ENCODE measurements at regions not wholly inside any gene's neighbourhood (a gene's known extent, or its start where the extent isn't known, plus 50 kb on each side); places are given as distances from the start of the nearest gene placed in this dataset.
A peak's percentile ranks its signal among the peaks of the same experiment; 100 is the strongest.

DNA sequence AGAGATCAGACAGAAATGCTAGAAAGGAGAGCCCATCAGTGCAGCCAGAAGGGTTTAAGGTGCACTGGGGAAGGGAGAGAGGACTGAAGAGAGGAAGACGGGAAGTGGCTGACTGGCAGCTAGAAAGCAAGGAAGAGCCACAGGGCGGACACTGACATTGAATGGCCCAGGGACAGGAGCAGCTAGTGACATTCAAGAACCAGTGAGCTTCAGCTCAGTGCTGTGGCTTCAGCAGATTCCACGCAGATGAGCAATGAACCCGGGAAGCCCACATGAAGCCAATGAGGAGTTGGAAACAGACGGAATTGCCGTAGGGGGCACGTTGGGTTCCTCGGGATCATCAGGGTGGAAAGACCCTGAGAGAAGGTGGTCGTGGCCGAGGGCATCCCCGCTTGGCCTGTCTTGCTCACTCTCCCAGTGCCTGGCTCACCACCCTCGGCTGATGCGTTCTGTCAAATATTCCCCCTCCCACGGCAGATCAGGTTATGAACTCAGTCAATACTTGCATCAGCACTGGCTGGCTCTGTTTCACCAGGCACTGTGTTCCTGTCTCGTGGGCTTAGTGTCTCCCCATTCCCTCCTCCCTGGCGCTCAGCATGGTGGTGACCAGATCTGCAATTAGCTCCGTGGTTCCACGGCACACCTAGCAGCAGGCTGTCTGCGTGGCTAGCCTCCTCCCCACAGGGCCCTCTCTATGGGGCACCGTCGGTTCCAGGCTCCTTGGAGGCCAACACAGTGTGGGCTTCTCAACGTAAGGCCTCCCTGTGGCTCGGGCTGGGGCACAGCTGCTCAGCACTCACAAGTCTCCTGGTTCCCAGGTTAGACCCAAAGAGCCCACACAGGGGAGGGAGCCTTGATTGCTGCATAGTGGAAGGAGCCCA, 145.5 kb downstream of the TRIM29 start:
- ATAC-seq (no peak), DNase-seq (no peak)
- intact Hi-C loops (cut with DNase I, micrococcal nuclease), result no loop called here

DNA sequence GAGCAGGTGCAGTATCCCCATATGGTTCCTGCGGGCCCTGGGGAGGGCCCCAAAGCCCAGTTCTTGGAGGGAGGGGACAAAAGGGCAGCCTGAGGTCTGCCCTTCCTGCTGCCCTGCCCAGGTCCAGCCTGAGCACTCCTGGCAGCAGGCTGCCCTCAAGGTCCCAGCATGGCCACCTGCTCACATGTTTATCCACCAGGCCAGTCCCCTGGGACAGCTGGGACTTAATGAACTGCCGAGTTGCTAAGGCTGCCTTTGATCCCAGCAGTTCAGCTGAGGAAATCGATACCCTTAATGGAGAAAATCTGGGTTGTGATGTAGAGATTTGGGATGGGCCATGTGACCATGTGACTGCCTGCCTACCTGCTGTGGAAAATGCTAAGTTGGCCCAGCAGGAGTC, 146.2 kb downstream of the TRIM29 start:
- intact Hi-C loops (cut with DNase I, micrococcal nuclease), result no loop called here
- ATAC-seq (no peak), DNase-seq (no peak)

DNA sequence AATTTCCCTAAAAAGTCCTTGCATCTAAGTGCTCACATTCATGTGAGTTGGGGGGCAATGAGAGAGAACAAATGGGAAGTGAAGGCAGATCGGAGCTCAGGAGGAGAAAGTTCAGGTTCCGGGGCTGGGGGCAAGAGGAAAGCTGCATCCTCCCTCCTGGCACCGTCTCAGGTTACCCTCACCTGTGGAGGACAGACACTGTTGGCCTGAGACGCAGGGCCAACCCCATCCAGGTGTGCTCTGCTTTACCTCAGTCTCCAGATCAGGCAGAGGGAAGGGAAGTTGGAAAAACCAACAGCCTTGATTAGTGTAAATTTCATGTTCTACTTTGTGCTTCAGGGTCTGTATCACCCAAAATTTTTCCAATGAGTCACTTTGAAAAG, 146.9 kb downstream of the TRIM29 start:
- intact Hi-C loops (cut with DNase I, micrococcal nuclease), result no loop called here
- ATAC-seq (no peak), DNase-seq (no peak)

DNA sequence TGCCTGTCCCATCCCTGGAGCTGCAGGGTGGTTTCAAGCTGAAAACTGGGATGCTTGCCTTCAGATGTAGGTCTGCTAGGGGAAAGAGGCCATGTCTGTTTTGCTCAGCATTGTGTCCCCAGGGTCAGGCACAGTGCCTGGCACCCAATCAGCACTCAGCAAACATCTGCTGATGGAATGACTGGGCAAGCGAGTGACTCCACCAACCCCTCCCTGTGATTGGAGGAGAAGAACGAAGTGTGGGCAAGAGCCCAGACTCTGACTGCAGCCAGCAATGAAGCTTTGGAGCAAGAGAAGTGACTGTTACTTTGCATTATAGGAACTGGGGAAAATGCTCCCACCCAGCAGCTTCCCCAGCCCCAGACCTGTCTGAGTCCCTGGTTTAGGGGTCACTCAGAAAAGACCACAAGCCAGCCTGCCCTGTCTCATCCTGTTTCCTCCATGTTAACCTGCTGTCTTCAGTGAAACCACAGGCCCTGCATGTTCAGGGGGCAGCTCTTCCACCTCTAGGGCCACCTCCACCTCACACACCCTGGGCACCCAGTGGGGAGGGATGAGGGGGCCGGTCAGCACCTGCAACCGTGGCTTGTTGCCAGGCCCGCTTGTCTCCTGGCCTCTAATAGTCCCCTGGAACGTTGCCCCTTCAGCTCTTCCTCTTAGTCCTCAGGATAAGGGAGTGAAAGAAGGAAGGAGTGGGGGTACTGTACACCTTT, 147.4 kb downstream of the TRIM29 start:
- ATAC-seq (peak; percentile 18), DNase-seq (no peak)
- intact Hi-C loops (cut with DNase I, micrococcal nuclease), result no loop called here

DNA sequence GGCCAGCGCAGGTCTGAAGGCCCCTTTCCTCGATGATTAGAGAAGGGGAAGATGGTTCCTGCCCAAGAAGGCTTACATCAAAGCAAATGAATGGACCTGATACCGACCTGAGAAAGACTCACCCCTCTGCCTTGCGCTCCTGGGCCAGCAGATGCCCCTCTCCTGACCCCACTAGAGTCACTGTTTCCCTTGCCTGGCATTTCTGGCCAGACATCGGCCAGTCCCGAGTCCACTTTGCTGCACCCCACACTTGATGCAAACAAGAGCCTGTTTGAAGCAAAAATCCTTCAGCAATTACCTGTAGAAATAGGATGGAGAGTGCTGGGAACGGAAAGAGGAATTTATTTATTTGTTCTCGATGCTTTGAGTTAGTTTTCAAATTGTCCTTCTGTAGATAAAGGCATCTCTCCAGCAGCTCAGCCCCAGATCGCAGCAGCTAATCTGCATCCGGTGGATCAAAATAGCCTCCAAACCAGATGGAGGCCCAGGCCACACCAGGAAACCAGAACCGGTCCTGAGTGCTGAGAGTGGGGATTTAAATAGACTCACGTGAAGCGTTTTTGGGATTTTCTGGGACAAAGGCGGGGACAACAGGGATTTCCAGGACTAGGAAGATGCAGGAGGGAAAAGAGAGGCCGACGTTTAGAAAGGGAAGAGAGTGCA, 148.6 kb downstream of the TRIM29 start:
- intact Hi-C loops (cut with DNase I, micrococcal nuclease), result no loop called here
- no peak for DNase-seq
- ATAC-seq, result no peak

DNA sequence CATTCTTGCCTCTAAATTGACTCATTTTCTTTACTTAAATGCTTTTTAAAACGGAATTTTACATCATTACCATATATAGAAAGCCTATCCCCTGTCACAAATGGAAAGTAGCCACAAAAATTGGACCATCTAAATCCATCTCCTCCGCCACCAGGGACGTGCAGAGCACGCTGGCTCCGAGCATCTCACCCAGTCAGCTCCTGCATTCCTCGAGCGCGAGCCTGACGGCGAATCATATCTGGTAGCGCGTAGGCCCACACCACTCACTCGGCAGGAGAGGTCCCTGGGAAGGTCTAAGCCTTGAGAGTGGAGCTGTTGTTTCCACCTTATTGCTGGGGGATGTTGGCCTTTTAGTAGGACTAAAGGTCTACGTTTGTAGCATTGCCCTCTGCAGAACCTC, 152.4 kb downstream of the TRIM29 start:
- intact Hi-C loops (cut with DNase I, micrococcal nuclease), result no loop called here
- ATAC-seq, result no peak

DNA sequence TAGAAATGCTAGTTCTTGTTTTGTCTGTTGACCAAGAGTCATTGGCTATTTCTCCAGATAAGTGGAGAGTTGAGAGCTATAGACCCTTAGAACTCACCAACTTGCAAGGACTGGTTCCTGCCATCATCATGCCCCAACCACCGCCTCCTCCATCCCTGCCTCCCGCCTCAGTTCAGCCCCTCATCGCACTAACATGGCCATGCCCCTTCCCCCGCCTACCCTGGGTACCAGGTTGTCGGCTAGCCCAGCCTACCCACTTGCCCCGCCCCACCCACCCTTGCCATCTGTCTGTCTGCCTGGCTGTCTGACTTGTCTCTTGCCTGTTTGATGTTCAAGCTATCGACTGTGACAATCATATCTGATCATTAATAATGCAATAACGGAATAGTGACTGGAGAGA, 154.1 kb downstream of the TRIM29 start:
- DNase-seq (no peak), ATAC-seq (no peak)
- intact Hi-C loops (cut with DNase I, micrococcal nuclease), result no loop called here

More for the DNA sequence above, 152.4 kb downstream of the TRIM29 start:
- no peak for DNase-seq

DNA sequence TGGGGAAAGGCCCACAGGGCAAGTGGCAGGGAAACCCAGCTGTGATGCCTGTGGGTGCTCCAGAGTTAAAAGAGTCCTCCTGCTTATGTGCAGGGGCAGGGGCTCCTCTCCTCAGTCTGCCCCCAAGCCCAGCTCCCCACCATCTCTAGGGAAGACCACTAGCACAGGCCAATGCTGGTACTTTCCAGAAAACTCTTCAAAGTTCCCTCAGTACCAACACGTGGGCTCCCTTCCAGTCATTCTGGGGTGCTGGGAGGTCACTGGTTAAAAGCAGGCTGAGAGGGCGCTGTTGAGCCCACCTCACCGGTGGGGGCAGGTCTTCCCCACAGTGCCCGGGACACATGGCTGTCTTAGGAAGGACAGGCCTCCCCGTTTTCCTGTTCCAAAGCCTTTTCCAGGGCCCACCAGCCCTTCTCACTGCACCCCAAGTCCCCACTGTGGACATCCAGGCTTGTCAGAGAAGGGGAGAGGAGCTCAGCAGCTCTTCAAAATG, 154.6 kb downstream of the TRIM29 start:
- DNase-seq (no peak), ATAC-seq (no peak)
- intact Hi-C loops (cut with DNase I, micrococcal nuclease), result no loop called here

DNA sequence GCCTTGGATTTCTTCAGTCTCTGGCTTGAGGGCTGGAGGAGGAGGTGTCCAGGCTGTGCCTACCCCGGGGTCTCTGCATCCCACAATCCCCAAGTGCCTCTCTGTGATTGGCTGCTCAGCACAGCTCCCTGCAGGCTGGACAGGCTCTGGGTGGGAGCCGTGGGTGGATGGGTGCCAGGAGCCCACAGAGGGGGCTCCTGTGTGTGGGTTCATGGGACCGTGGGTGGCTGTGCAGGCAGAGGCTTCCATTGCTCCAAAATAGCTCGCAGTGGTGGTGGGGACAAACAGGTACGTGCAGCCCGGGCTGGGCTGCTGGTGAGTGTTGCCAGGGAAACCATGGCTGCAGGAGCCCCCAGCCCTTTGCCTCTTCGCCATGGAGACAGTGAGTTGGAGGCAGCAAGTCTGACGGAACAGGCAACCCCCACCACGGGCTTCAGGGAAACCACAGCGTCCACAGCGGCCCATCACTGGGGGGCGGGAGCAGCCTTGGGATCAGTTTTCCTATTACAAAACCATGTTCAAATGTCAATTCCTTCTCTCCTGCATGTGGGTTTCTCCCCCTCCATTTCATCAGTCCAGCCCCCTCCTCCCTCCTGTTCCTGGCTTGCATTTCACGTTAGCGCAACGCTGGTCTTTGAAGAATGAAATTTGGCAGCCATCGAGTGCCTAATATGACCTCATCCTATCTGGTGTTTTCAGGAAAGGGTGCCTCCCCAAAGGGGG, 155.2 kb downstream of the TRIM29 start:
- DNase-seq (no peak), ATAC-seq (no peak)
- intact Hi-C loops (cut with DNase I, micrococcal nuclease), result no loop called here

DNA sequence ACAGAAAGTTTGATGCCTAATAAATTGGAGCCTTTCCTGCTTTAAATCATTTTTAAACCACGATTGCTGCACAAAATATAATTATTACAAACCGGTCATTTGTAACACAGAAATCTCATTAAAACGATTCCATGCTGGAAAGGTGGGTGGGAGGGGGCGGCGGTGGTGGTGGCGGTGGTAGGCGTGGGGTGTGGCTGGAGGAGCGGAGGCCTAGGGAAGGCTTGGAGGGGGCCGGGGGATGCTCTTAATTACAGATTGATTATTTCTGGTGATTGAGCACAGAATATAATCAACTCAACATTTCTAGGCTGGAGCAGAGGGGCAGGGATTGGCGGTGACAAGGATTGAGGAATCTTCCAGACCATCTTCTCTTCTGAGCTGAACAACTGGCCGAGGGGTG, 157.5 kb downstream of the TRIM29 start:
- intact Hi-C loops (cut with DNase I, micrococcal nuclease), result no loop called here
- ATAC-seq (no peak), DNase-seq (no peak)

DNA sequence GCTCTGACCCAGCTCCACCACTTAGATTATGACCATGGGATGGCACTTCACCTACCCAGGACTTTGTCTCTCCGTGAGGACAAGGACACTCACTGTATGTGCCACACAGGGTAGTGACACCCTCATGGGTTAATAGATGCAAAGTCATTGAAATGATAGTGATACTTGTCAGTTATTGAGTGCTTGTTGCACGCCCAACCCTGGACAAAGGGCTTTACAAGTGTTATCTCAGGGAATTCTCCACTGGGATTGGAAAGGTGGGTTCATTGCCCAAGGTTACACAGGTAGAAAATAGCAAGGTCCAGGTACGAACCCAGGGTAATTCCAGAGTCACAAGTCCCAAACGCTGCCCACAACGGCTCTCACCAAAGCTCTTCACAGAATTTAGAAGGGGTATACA, 158.2 kb downstream of the TRIM29 start:
- no peak for DNase-seq
- intact Hi-C loops (cut with DNase I, micrococcal nuclease), result no loop called here
- no peak for ATAC-seq

DNA sequence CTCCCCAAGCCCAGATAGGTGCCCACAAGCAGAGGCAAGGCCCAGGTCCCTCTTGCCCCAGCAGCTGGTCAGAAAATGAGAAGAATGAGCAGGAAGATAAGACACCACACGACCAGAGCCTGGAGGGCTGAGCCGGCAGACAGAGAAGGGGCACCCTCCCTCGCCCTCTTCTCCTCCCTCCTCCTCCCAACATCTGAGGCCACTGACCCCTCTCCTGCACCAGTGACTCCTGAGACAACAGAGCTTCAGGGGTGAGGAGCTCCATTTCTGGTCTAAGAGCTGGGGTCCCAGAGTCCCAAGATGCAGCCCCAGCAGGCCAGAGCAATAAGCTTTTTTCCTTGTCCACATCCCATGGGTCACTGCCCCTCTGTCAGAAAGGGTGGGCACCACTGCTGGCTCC, 159.2 kb downstream of the TRIM29 start:
- ATAC-seq (no peak), DNase-seq (no peak)
- intact Hi-C loops (cut with DNase I, micrococcal nuclease), result no loop called here

DNA sequence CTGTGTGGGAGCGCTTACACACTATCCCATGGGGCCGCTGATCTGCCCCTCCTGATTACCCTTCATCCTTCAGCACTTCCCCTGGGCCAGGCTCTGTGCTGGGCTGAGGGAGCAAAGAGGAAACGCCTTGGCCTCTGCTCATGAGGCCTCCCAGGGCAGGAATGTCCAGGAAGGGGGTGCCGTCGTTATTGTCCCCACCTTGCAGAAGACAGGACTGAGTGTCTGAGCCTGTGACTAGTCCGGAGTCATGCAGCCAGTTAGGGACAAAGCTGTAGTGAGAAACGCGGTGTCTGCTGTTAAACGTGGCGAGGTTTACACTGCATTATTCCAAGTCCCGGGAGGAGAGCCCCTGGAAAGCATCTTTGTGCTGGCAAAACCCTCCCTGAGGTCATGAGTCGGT, 160.0 kb downstream of the TRIM29 start:
- DNase-seq, result no peak
- no peak for ATAC-seq
- intact Hi-C loops (cut with DNase I, micrococcal nuclease), result no loop called here

DNA sequence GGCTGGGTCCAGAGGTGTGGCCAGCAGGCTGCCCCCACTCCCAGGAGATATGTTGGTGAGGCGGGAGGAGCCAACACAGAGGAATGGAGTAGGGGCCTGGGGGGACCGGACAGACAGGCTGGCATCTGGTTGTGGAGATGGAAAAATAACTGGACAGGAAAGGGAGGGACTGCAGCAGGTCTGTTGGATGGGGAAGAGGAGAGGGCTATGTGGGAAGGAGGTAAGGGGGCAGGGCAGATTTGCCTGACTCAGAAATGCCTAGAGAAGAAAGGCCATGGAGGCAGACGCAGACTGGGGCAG, 160.4 kb downstream of the TRIM29 start:
- ATAC-seq (no peak), DNase-seq (no peak)
- intact Hi-C loops (cut with DNase I, micrococcal nuclease), result no loop called here

DNA sequence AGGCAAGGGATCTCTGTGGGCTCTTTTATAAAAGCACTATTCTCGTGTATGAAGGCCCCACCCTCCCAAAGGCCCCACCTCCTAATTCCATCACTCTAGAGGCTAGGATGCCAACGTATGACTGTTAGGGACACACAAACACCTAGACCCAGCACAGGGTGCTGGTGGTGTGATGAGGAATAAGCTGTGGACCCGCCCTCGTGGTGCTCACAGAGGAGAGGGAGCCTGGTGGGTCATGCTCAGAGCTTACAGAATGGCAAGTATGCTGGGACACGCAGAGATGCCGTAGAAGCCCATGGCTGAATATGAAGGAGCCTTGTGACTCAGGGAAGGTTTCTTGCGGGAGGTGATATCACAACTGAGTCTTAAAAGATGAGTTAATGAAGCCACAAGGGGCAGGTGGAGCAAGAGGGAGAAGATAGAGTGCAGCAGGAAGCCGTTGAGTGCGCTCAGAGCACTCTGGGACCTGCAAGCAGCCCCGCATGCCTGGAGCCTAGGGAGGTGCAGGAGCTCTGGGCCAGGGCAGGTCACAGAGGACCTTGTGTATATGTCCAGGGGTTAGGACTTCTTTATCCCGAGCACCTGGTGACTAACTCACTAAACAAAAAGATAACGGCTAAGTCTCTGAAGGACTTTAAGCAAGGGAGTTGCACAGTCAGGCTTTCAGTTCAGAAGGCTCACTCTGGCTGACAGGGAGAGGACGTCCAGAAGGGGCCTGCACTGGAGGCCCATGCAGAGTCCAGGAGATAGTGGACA, 160.9 kb downstream of the TRIM29 start:
- intact Hi-C loops (cut with DNase I, micrococcal nuclease), result no loop called here
- DNase-seq, result no peak
- ATAC-seq, result no peak

DNA sequence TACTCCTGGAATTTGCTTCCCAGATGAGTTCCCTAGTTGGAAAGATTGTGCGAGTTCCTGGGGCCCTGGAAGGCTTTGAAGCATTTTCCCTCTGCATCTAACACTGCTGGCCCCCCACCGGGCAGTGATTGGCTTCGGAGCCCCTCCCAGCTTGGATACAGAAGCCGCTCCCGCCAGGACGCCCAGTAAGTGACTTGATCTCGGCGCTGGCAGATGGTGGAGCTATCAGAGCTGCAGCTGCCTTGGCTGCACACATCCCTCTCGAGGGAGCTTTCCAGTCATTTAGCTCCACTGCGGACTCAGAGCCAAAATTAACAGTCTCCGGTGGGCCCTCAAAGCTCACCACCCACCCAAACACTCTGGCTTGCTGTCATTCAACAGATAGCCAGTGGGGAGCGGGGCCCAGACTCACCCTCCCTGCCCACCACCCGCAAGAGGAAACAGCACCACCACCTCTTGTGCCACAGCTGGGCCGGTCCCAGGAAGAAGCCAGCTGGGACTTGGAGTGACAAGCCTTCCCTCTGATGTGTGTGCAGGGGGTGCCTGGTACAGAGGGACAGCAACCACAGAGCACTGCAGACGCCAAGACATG, 162.3 kb downstream of the TRIM29 start:
- ATAC-seq (no peak), DNase-seq (no peak)
- intact Hi-C loops (cut with DNase I, micrococcal nuclease), result no loop called here

DNA sequence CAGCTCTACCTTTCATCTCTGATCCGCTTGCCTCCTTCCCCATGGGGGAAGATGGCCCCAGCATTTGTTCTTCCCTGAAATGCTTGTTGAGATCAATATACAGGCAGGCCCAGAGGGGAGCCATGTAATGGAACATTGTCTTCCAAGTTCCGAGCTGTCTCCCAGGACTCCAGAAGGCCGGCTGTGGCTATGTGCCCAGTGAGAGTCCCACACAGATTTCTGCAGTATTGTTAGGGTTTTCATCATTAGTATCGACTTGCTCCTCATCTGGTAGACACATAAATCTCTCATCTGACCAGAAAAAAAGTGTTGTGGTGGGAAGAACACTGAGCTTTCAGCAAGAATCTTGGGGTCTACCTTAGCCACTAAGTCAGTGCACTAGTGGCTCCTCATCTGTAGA, 163.4 kb downstream of the TRIM29 start:
- ATAC-seq (no peak), DNase-seq (no peak)
- intact Hi-C loops (cut with DNase I, micrococcal nuclease), result no loop called here

DNA sequence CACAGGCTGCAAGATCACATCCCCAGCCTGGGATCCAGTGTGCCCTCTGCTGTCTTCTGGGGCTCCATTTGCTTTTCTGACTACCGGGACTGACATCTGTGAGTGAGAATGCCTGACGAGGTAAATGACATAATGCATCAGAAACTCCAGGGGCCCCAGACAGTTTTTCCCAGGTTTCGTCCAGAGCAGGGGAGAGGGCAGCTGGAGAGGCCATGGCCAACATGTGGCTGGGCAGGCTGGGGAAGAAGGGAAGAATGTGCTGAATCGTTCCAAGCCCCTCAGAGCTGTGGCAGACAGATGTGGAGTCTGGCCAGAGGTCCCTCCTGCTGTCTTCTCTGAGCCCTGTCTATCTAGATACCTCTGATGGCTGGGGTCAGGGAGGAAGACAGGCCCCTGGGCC, 163.9 kb downstream of the TRIM29 start:
- intact Hi-C loops (cut with DNase I, micrococcal nuclease), result no loop called here
- DNase-seq, result no peak
- ATAC-seq, result no peak

Measured in left colon (tissue), 2 donors.